ENCODE measurements at regions not wholly inside any gene's neighbourhood (a gene's known extent, or its start where the extent isn't known, plus 50 kb on each side); places are given as distances from the start of the nearest gene placed in this dataset.

GRCh38 chr10:114885443-114885842 lies 52.6 kb upstream of the TRUB1 start:
- no peaks in the 10 kb centered on the region for H3K36me3 ChIP-seq (ENCODE audit: control insufficient read depth, insufficient read depth, low read length)
- H3K4me3 ChIP-seq (ENCODE audit: low read depth, low read length) = no peak overlapping the region
- FAIRE-seq (no peak), DNase-seq (ENCODE audit: low read depth) (no peak)
- H3K27me3 ChIP-seq (ENCODE audit: control insufficient read depth, insufficient read depth, low read length) = no peaks in the 10 kb centered on the region
- TF ChIP-seq, protein P1, sequence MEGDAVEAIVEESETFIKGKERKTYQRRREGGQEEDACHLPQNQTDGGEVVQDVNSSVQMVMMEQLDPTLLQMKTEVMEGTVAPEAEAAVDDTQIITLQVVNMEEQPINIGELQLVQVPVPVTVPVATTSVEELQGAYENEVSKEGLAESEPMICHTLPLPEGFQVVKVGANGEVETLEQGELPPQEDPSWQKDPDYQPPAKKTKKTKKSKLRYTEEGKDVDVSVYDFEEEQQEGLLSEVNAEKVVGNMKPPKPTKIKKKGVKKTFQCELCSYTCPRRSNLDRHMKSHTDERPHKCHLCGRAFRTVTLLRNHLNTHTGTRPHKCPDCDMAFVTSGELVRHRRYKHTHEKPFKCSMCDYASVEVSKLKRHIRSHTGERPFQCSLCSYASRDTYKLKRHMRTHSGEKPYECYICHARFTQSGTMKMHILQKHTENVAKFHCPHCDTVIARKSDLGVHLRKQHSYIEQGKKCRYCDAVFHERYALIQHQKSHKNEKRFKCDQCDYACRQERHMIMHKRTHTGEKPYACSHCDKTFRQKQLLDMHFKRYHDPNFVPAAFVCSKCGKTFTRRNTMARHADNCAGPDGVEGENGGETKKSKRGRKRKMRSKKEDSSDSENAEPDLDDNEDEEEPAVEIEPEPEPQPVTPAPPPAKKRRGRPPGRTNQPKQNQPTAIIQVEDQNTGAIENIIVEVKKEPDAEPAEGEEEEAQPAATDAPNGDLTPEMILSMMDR (IDR thresholded peaks at IDR 0.05; ENCODE audit: insufficient read depth, low read length, severe bottlenecking) = no peak

Data from bronchial epithelial cell (primary cell).